HG02588 (cell line): ENCODE measurements at regions not wholly inside any gene's neighbourhood (a gene's known extent, or its start where the extent isn't known, plus 50 kb on each side); places are given as distances from the start of the nearest gene placed in this dataset.

ENCODE experiments used
- ATAC-seq: cut with Tn5 transposase; IDR thresholded peaks from one replicate; pipeline ENCODE4 v1.9.1; 2021; ENCODE audit warnings: mild to moderate bottlenecking, moderate library complexity; ENCODE audit not compliant: unreplicated experiment

DNA sequence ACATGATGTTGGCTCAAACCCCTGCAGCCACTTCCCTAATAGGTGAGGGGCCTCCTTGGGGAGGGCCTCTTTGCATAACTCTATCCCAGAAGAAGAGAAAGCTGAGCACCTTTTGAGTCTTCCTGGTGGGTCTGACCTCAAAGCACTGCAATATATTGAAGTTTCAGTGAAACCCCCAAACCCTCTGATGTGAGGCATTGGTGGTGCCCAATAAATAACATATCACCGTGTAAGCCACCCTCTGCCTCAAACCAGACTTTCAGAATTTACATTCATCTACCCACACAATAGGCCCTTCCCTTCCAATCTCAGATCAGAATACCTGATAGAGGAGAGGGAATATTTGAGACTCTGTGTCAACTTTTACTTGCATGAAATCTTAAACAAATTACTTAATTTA, 142.8 kb upstream of the STK17B start:
- ATAC-seq = no peak

DNA sequence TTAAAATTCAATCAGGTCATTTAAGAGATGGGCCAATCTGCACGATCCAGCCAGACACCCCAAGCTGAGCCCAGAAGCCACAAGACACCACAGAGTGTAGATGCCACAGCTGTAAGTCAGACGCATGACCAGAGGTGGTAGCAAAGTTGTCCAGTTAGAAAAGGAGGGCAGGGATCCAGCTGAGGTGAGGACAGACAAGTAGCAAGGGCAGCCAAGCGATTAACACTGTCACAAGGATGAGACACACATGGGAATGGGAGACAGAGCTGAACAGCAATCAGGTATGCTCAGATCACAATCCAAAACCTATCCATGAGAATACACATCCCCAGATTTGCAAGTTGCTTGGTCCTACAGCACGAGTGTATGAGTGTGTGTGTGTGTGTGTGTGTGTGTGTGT, 143.4 kb upstream of the STK17B start:
- no peak for ATAC-seq

DNA sequence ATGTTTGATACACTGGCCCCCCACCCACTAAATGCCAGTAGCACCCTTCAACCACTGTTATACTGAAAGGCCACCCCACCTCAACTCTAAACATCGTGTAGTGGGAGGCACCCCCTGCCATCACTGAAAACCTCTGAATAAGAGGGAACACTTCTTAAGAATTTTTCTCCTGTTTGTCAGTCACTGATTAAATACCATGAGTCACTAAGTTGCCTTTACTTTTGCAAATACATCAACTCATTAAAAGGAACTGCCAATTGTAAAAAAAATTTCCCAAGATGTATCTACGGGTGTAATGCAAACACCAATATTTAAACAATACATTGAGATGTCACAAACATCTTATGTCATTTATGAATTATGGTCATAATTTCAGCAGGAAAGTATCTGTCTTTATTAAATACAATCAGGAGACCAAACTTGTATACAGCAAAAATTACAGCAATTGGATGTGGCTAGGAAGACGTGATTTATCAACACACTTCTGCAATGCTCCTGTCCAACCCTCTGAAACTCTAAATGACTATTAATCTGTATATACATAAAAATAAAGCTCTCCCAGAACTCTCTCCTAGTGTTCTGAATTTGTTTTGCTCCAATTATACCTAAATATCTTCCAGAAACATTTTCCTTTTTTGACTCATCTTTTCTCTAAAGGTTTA, 144.1 kb upstream of the STK17B start:
- ATAC-seq = no peak

DNA sequence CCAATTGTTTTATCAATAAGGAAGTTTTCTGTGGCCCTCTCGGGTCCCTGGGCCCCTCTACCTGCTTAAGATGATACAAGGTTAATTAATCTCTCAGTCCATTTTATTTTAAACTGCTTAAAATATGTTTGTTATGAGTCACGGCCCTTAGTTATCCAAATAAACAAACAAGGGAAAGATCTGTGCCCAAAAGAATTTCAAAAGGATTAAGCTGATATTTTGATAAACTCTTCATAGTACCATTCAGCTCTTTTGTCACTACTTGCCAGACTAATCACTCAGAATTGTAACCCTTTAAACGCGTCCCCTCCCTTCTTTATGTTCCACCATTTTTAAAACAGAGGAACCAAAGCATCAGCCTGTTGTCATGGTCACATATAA, 144.7 kb upstream of the STK17B start:
- ATAC-seq = no peak

GRCh38 chr2:196318517-196319377, 147.4 kb upstream of the STK17B start:
- no peak for ATAC-seq

- no peak for ATAC-seq
These were observed 151.8 kb upstream of the STK17B start for GRCh38 chr2:196322973-196323810.

- no peak for ATAC-seq
These were observed 152.8 kb upstream of the STK17B start for GRCh38 chr2:196324211-196324610.

- ATAC-seq = no peak
These were observed 156.8 kb upstream of the STK17B start for GRCh38 chr2:196328088-196328680.

DNA sequence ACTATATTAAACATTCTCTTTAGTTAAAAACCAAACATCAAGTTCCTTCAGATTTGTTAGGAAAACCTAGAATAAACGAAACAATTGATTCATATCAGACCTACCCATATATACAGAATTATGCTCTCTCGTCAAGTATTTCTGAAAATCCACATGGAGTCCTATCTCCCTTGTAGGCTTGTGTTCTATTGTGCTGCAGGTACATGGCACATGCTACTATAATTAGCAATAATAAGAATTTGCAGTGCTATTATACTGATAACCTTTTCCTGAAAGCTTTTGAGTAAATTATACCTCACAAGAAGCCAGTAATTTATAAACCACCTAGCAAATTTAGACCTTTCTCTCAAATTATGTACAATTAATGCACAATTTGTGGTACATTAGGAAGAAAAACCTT, 158.6 kb upstream of the STK17B start:
- no peak for ATAC-seq

DNA sequence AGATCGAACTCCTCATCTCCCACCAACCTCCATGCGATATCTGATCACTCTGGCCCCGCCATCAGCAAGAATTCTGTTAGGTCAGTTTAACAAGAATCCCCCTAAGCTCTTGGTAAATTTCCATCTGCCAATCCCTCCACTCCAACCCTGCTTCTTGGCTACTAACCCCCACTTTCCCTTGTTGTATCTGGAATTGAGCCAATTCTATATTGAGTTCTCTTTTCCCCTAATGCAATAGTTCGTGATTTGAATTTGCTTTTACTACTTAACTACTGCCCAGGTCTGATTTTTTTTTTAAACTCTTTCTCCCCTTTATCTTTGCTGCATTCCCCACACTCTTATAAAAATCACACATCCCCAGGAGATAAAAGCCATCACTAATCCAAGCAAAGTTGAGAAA, 159.3 kb upstream of the STK17B start:
- ATAC-seq = no peak

DNA sequence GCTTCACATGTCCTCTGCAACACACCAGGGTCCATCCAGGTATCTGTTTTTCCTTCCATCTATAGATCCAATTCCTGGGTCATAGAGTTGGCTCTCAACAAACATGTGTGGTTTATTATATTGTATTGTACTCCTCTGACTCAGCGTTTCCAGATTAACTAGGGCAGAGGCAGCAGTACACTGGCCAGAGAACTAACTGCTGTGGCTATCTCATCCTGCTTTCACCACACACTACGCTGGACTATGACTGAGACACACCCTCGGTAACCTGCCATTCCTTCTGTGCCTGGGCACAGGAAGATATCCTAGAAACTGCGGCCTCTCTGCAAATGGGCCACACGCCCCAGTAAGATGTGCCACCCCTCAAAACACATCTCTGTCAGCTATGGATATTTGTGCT, 159.8 kb upstream of the STK17B start:
- ATAC-seq = no peak

DNA sequence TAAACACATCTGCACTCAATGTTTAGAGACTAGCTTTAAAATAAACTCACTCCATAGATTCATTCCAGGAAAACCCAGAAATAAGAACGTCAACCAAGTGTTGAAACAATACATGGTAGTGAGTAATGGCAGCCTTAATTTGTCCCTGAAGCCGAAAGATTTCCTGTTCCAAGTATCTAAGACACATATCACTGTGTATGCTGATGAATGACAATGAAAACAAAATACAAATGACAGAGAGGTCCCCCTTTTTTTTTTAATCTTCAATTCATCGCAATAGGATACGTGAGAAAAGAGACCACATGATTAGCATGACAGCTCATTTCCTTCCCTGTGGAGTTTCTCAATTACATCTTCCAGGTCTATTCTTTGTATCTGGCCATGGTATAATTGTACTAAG, 160.5 kb upstream of the STK17B start:
- ATAC-seq = no peak

DNA sequence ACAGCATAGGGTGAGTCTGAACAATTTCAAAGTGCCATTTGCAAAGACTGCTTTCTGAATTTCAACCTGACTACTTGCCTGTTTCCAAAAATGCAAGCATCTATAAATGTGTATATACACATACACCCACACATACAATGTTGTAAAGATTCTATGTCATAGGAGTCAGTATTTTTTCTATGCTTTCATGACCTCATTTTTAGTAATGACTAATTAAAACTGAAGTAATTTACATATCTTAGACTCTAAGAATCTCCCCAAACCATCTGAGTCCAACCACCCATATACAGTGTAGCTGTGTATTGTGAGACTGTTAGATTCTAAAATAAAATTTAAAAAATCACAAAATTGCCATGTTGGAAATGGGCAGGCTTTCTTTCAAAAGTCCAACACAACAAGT, 162.0 kb upstream of the STK17B start:
- ATAC-seq = no peak

DNA sequence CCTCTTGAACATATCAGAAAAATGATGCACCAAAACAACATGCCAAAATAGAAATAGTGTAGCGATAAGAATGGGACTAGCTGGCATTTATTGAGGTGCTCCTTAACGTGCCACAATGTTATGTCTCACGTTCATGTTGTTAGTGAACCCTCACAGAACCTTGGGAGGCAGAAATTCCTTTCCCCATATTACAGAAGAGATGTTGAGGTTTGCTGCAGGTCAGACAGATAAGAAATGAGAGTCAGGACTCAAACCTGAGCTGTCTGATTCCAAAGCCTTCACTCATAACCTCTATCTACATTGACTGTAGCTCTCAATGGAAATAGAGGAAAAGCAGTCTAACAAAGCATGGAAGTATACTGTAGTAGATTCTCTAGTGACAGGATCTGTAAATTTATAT, 163.3 kb upstream of the STK17B start:
- ATAC-seq = no peak

- no peak for ATAC-seq
These were observed 163.8 kb upstream of the STK17B start for GRCh38 chr2:196335221-196335634.

GRCh38 chr2:196336207-196336606, 164.8 kb upstream of the STK17B start:
- no peak for ATAC-seq

GRCh38 chr2:196336715-196337114, 165.3 kb upstream of the STK17B start:
- peak; percentile 53 for ATAC-seq

DNA sequence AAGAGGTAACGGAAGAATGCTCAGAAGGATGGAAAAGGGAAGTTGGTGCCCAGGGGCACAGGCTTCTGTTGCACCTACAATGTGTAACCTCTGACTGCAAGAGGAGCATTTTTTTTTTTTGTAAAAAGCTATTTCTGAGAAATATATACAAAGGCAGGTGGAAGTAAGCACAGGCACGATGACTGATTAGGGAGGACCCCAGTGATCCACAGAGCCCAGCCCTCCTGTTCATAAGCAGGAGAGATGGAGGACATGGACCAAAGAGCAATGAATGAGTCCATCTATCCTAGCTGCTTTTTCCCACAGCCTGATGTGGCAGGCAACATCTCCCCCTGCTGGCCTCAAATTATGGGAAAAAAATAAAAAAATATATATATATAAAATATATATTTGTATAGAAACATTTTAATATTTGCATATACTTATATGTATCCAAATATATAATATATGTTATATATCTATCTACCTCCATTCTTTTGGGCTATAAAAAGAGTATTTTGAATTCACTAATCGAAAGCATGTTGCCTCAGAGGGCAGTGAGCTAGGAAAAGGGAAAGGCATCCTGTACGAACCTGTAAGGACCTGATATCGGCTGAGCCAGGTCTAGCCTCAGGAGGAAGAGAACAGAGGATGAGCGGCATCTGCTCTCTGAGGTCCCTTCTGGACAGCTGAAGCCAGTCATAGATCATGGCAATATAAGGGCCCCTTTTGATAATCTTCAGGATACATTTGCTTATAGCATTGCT, 166.0 kb upstream of the STK17B start:
- no peak for ATAC-seq

- no peak for ATAC-seq
These were observed 167.1 kb upstream of the STK17B start for GRCh38 chr2:196338440-196338839.

GRCh38 chr2:196341277-196341841, 170.0 kb upstream of the STK17B start:
- no peak for ATAC-seq
